ENCODE measurements at regions not wholly inside any gene's neighbourhood (a gene's known extent, or its start where the extent isn't known, plus 50 kb on each side); places are given as distances from the start of the nearest gene placed in this dataset.

GRCh38 chr1:95497566-95497965 is 263.6 kb downstream of the RWDD3 start:
- Histone ChIP-seq H3K27me3 (no peaks in the 10 kb centered on the region), H3K27ac (no peak overlapping the region), H3K9me3 (no peaks in the 10 kb centered on the region), H3K4me1 (ENCODE audit: insufficient read depth) (no peaks in the 10 kb centered on the region), H3K36me3 (no peaks in the 10 kb centered on the region), H3K4me3 (no peak overlapping the region)
- 57 to 77% (median 70%) methylated on average over 4 of the region's 4 CpGs for WGBS, 3 donors
- intact Hi-C loops (cut with DNase I), result no loop called here
- no peak for DNase-seq
- TF ChIP-seq, protein P1, sequence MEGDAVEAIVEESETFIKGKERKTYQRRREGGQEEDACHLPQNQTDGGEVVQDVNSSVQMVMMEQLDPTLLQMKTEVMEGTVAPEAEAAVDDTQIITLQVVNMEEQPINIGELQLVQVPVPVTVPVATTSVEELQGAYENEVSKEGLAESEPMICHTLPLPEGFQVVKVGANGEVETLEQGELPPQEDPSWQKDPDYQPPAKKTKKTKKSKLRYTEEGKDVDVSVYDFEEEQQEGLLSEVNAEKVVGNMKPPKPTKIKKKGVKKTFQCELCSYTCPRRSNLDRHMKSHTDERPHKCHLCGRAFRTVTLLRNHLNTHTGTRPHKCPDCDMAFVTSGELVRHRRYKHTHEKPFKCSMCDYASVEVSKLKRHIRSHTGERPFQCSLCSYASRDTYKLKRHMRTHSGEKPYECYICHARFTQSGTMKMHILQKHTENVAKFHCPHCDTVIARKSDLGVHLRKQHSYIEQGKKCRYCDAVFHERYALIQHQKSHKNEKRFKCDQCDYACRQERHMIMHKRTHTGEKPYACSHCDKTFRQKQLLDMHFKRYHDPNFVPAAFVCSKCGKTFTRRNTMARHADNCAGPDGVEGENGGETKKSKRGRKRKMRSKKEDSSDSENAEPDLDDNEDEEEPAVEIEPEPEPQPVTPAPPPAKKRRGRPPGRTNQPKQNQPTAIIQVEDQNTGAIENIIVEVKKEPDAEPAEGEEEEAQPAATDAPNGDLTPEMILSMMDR (IDR thresholded peaks at IDR 0.05), result no peak
- TF ChIP-seq POLR2A (IDR thresholded peaks at IDR 0.05) (no peak), EP300 (IDR thresholded peaks at IDR 0.05) (no peak)

- intact Hi-C loops (cut with DNase I), result no loop called here
- DNase-seq, result no peak
- Histone ChIP-seq H3K27me3 (no peaks in the 10 kb centered on the region), H3K9me3 (no peaks in the 10 kb centered on the region), H3K4me1 (ENCODE audit: insufficient read depth) (no peaks in the 10 kb centered on the region), H3K4me3 (no peak overlapping the region), H3K36me3 (no peaks in the 10 kb centered on the region), H3K27ac (no peak overlapping the region)
- TF ChIP-seq EP300 (IDR thresholded peaks at IDR 0.05) (no peak), POLR2A (IDR thresholded peaks at IDR 0.05) (no peak)
- TF ChIP-seq, protein P1 (IDR thresholded peaks at IDR 0.05), result no peak
- WGBS, 3 donors, result 76 to 80% (median 78%) methylated on average over 9 of the region's 9 CpGs
Measured at GRCh38 chr1:95503278-95504030, 269.4 kb downstream of the RWDD3 start.

DNA sequence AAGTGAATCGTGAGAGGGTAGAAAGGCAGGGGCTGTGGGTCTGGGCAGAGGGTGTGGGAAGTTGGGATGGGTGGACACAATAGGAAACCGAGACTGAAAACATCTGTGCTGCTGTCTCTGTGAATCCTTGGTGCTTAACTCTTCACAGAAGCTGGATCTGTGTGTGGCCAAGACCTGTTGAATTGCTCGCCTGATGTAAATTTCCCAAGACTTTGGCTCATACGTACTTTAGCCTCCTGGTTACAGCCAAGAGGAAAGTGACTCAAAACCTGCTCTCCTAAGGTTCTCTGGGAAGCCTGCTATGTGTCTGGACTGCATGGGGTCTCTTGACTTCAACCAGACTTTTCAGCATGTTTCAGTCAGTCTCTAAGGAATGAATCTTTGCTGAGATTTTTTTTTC is 270.3 kb downstream of the RWDD3 start:
- H3K36me3 ChIP-seq, result no peaks in the 10 kb centered on the region
- intact Hi-C loops (cut with DNase I), result no loop called here
- no peaks in the 10 kb centered on the region for H3K4me1 ChIP-seq (ENCODE audit: insufficient read depth)
- 62 to 72% (median 65%) methylated on average over 4 of the region's 4 CpGs for WGBS, 3 donors
- H3K4me3 ChIP-seq, result no peak overlapping the region
- no peak for DNase-seq
- no peak overlapping the region for H3K27ac ChIP-seq
- H3K27me3 ChIP-seq, result no peaks in the 10 kb centered on the region
- H3K9me3 ChIP-seq, result no peaks in the 10 kb centered on the region
- TF ChIP-seq POLR2A (IDR thresholded peaks at IDR 0.05), result no peak
- TF ChIP-seq, protein P1 (IDR thresholded peaks at IDR 0.05), result no peak
- TF ChIP-seq EP300 (IDR thresholded peaks at IDR 0.05), result no peak

- Histone ChIP-seq H3K9me3 (no peaks in the 10 kb centered on the region), H3K36me3 (no peaks in the 10 kb centered on the region), H3K4me3 (no peak overlapping the region), H3K27me3 (no peaks in the 10 kb centered on the region), H3K4me1 (ENCODE audit: insufficient read depth) (no peaks in the 10 kb centered on the region), H3K27ac (no peak overlapping the region)
- no peak for DNase-seq
- 81 to 91% (median 83%) methylated on average over 4 of the region's 4 CpGs for WGBS, 3 donors
- intact Hi-C loops (cut with DNase I), result no loop called here
- no peak for TF ChIP-seq POLR2A (IDR thresholded peaks at IDR 0.05)
- TF ChIP-seq, protein P1 (IDR thresholded peaks at IDR 0.05), result no peak
- TF ChIP-seq EP300 (IDR thresholded peaks at IDR 0.05), result no peak
Measured at GRCh38 chr1:95506736-95507414, 272.9 kb downstream of the RWDD3 start.
